ENCODE measurements at regions not wholly inside any gene's neighbourhood (a gene's known extent, or its start where the extent isn't known, plus 50 kb on each side); places are given as distances from the start of the nearest gene placed in this dataset.
"Not testable (repeated sequence)": the region's sequence is repeated elsewhere in the genome, so short reads cannot be mapped to it uniquely, and the experiment has no call there.

GRCh38 chr7:56491636-56492425 is 375.6 kb upstream of the NUPR2 start:
- WGBS, 10 experiments: 10 to 34% (median 26%) methylated on average over 3 to 6 of the region's 9 CpGs; no CpG with 5 or more reads in 6 of the 10 experiments
- in situ Hi-C loops (cut with MboI; ENCODE audit: low pct_unique_long_range_greater_than_20kb in 2 of 9, low sequenced_read_pairs in 9 of 9, unreplicated experiment in 9 of 9): no loop called here
- Histone ChIP-seq H3K27ac (no peak overlapping the region), H3K4me3 (no peak overlapping the region), H3K4me1 (replicated peaks in 1 of 2) (no peaks in the 10 kb centered on the region)
- ATAC-seq (replicated peaks in 6 of 8): no peak

GRCh38 chr7:56483861-56484550 is 367.8 kb upstream of the NUPR2 start:
- Histone ChIP-seq H3K4me1 (replicated peaks in 1 of 2) (no peaks in the 10 kb centered on the region), H3K4me3 (no peak overlapping the region), H3K27ac (no peak overlapping the region)
- no peak for ATAC-seq (replicated peaks in 6 of 8)
- 7 to 75% (median 61%) methylated on average over 2 to 18 of the region's 40 CpGs; no CpG with 5 or more reads in 5 of the 10 experiments for WGBS, 10 experiments
- in situ Hi-C loops (cut with MboI; ENCODE audit: low pct_unique_long_range_greater_than_20kb in 2 of 9, low sequenced_read_pairs in 9 of 9, unreplicated experiment in 9 of 9): no loop called here

- Histone ChIP-seq H3K27ac (no peak overlapping the region), H3K4me3 (no peak overlapping the region), H3K4me1 (replicated peaks in 1 of 2) (no peaks in the 10 kb centered on the region)
- in situ Hi-C loops (cut with MboI; ENCODE audit: low pct_unique_long_range_greater_than_20kb in 2 of 9, low sequenced_read_pairs in 9 of 9, unreplicated experiment in 9 of 9): no loop called here
- ATAC-seq (replicated peaks in 6 of 8): no peak
- WGBS, 10 experiments: 0 to 70% (median 52%) methylated on average over 1 to 5 of the region's 22 CpGs; no CpG with 5 or more reads in 4 of the 10 experiments
Observed at GRCh38 chr7:56483153-56483552, 366.9 kb upstream of the NUPR2 start.

GRCh38 chr7:56479748-56480147 is 363.5 kb upstream of the NUPR2 start:
- no peak for ATAC-seq (replicated peaks in 6 of 8)
- WGBS, 10 experiments: 0 to 7% methylated on average over 2 of the region's 3 CpGs; no CpG with 5 or more reads in 8 of the 10 experiments
- no peak overlapping the region for H3K4me3 ChIP-seq
- in situ Hi-C loops (cut with MboI; ENCODE audit: low pct_unique_long_range_greater_than_20kb in 2 of 9, low sequenced_read_pairs in 9 of 9, unreplicated experiment in 9 of 9): no loop called here
- H3K4me1 ChIP-seq (replicated peaks in 1 of 2): no peaks in the 10 kb centered on the region
- H3K27ac ChIP-seq: no peak overlapping the region

DNA sequence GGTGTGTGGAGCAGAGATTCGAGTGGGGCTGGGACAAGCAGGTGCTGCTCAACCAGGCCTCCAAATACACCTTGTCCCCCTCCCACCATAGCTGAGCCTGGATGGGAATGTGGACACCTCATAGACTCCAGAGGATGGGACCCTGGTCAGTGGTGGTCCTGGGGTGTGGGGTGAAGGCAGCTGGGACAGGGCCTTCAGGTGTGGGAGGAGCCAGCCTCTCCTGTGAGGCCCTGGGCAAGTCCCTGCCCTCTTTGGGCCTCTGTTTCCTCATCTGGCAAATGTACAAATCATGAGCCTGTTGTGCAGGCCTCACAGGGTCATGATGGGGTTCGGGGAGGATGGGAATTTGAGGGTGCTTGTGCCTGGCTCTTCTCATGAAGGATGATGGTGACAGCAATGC is 362.9 kb upstream of the NUPR2 start:
- whole genome bisulfite sequencing, 10 experiments: 0 to 30% (median 0%) methylated on average over 1 of the region's 2 CpGs; no CpG with 5 or more reads in 7 of the 10 experiments
- no peak overlapping the region for H3K4me3 ChIP-seq
- H3K4me1 ChIP-seq (replicated peaks in 1 of 2): no peaks in the 10 kb centered on the region
- in situ Hi-C loops (cut with MboI; ENCODE audit: low pct_unique_long_range_greater_than_20kb in 2 of 9, low sequenced_read_pairs in 9 of 9, unreplicated experiment in 9 of 9): no loop called here
- no peak overlapping the region for H3K27ac ChIP-seq
- ATAC-seq (replicated peaks in 6 of 8): no peak

DNA sequence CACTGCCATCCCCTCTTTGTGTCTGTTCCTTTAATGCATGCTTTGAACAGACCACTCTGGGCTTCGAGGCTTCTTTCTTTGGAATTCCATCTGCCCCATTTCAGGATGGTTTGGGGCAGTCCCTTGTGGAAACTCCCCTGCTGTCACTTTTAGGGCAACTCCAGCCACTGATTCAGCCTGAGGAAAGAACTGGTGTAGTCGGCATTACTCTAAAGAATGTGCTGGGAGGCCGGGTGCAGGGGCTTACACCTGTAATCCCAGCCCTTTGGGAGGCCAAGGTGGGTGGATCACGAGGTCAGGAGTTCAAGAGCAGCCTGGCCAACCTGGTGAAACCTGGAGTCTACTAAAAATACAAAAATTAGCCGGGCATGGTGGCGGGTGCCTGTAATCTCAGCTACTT is 358.1 kb upstream of the NUPR2 start:
- ATAC-seq (replicated peaks in 6 of 8): no peak
- 0 to 48% (median 5%) methylated on average over 1 to 5 of the region's 6 CpGs; no CpG with 5 or more reads in 2 of the 10 experiments for WGBS, 10 experiments
- Histone ChIP-seq H3K27ac (no peak overlapping the region), H3K4me3 (no peak overlapping the region), H3K4me1 (replicated peaks in 1 of 2) (no peaks in the 10 kb centered on the region)
- in situ Hi-C loops (cut with MboI; ENCODE audit: low pct_unique_long_range_greater_than_20kb in 2 of 9, low sequenced_read_pairs in 9 of 9, unreplicated experiment in 9 of 9): no loop called here

GRCh38 chr7:56471811-56472210 is 355.6 kb upstream of the NUPR2 start:
- ATAC-seq (replicated peaks in 6 of 8): no peak
- in situ Hi-C loops (cut with MboI; ENCODE audit: low pct_unique_long_range_greater_than_20kb in 2 of 9, low sequenced_read_pairs in 9 of 9, unreplicated experiment in 9 of 9): no loop called here
- no peaks in the 10 kb centered on the region for H3K4me1 ChIP-seq (replicated peaks in 1 of 2)
- no peak overlapping the region for H3K27ac ChIP-seq
- WGBS, 10 experiments: 0 to 18% methylated on average over 1 to 2 of the region's 2 CpGs; no CpG with 5 or more reads in 8 of the 10 experiments
- H3K4me3 ChIP-seq: no peak overlapping the region

- H3K4me1 ChIP-seq (replicated peaks in 1 of 2); in situ Hi-C loops (cut with MboI; ENCODE audit: low pct_unique_long_range_greater_than_20kb in 2 of 9, low sequenced_read_pairs in 9 of 9, unreplicated experiment in 9 of 9); ATAC-seq (replicated peaks in 6 of 8); H3K27ac ChIP-seq; H3K4me3 ChIP-seq: not testable (repeated sequence)
- WGBS, 10 experiments: 0 to 23% (median 0%) methylated on average over 1 to 2 of the region's 2 CpGs; no CpG with 5 or more reads in 2 of the 10 experiments
Observed at GRCh38 chr7:56466607-56467525, 350.6 kb upstream of the NUPR2 start.

DNA sequence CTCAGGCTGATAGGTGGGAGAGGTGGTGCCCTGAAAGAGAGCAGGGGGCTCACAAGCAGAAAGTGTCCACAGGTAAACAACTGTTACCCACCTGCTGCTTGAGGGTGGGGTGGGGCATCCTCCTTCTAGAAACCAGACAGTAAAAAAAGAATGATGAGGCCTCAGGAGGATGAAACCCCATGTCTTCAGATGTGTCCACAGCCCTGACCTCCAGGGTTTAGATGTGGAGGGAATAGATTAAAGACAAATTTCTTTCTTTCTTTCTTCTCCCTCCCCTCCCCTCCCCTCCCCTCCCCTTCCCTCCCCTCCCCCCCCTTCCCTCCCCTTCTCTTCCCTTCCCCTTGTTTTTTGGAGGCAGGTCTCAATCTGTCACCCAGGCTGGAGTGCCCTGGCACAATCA is 333.5 kb upstream of the NUPR2 start:
- H3K4me1 ChIP-seq (replicated peaks in 1 of 2): no peaks in the 10 kb centered on the region

DNA sequence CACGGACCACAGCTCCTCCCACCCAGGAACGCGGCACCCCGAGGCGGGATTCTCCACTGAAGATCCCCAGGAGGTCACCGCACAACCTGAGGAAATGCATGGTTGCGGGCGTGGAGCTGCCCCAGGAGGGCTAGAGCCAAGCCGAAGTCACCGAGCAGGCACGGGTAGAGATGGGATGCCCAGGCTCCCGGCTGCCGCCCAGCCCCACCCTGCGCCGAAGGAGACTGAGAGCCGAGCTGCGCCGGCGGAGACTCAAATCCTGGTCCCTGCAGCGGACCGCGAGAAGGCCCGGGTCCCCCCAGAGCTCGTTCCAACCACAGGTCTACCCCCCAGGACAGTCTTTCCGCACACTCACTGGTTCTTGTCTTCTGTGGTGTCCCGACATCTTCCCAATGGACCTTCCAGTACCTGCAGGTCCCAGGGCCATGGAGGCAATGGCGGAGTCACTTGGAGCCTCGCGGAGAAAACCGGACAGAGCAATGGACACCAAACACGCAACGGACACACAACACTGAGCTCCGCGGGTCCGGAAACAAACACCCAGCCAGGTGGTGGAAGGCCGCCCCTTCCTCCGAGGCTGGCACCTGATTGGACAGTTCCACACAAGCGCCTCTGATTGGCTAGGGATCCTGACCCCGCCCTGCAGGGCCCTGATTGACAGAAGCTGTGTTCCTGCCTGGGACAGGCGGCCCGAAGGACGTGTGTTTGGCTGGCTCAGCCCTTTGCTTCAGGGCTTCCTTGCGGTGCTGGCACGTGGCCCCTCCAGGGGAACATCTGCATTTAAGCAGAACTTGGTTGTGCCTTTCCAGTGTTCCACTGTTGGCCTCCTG is 331.9 kb upstream of the NUPR2 start:
- Histone ChIP-seq H3K4me3 (no peak overlapping the region), H3K4me1 (replicated peaks in 1 of 2) (no peaks in the 10 kb centered on the region), H3K27ac (no peak overlapping the region)
- in situ Hi-C loops (cut with MboI; ENCODE audit: low pct_unique_long_range_greater_than_20kb in 2 of 9, low sequenced_read_pairs in 9 of 9, unreplicated experiment in 9 of 9): no loop called here
- no peak for ATAC-seq (replicated peaks in 6 of 8)
- 19 to 93% (median 81%) methylated on average over 2 to 13 of the region's 44 CpGs; no CpG with 5 or more reads in 6 of the 10 experiments for WGBS, 10 experiments

More for the DNA sequence above, 333.5 kb upstream of the NUPR2 start:
- Histone ChIP-seq H3K4me3 (no peak overlapping the region), H3K27ac (no peak overlapping the region)
- no peak for ATAC-seq (replicated peaks in 6 of 8)
- in situ Hi-C loops (cut with MboI; ENCODE audit: low pct_unique_long_range_greater_than_20kb in 2 of 9, low sequenced_read_pairs in 9 of 9, unreplicated experiment in 9 of 9): no loop called here

- H3K27ac ChIP-seq; H3K4me1 ChIP-seq (replicated peaks in 1 of 2); H3K4me3 ChIP-seq; in situ Hi-C loops (cut with MboI; ENCODE audit: low pct_unique_long_range_greater_than_20kb in 2 of 9, low sequenced_read_pairs in 9 of 9, unreplicated experiment in 9 of 9): not testable (repeated sequence)
- ATAC-seq (replicated peaks in 6 of 8): peak in 2 of 8 experiments; percentile 31 to 50
- WGBS, 10 experiments: 0 to 63% (median 40%) methylated on average over 1 of the region's 1 CpG; no CpG with 5 or more reads in 7 of the 10 experiments
Observed at GRCh38 chr7:56420528-56420927, 304.3 kb upstream of the NUPR2 start.

DNA sequence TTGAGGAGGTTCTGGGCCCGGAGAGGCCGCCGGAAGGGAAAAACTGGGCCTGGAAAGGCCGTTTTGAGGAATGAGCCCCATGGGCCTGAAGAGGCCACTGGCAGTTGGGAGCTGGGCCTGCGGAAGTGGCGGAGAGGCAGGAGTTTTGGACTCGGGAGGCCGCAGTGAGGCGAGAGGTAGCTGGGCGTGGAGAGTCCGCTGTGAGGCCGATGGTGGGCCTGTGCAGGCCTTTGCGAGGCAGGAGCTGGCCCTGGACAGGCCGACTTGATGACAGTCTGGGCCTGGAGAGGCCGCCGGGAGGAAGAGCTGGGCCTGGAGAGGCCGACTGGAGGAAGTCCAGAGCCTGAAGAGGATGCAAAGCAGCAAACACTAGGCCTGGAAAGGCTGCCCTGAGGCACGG is 259.0 kb upstream of the NUPR2 start:
- no peak overlapping the region for H3K27ac ChIP-seq
- 80% methylated on average over 1 of the region's 18 CpGs; no CpG with 5 or more reads in 9 of the 10 experiments for WGBS, 10 experiments
- no peaks in the 10 kb centered on the region for H3K4me1 ChIP-seq (replicated peaks in 1 of 2)
- ATAC-seq (replicated peaks in 6 of 8): no peak
- no peak overlapping the region for H3K4me3 ChIP-seq
- in situ Hi-C loops (cut with MboI; ENCODE audit: low pct_unique_long_range_greater_than_20kb in 2 of 9, low sequenced_read_pairs in 9 of 9, unreplicated experiment in 9 of 9): no loop called here
